Neuronal stem cell (in vitro differentiated cells): ENCODE measurements at regions not wholly inside any gene's neighbourhood (a gene's known extent, or its start where the extent isn't known, plus 50 kb on each side); places are given as distances from the start of the nearest gene placed in this dataset.

Source experiments
- DNase-seq: peaks from one replicate; pipeline ENCODE4 v3.0.0-alpha.2; 2013; ENCODE audit warnings: low spot score
- H2AFZ ChIP-seq: one replicate; pipeline ENCODE4 v1.6.1; 2013; ENCODE audit warnings: mild to moderate bottlenecking, low read length, inconsistent platforms
- H2AK5ac ChIP-seq: 2 replicates; pipeline ENCODE4 v1.6.1; 2013; ENCODE audit warnings: low read depth, mild to moderate bottlenecking, inconsistent platforms, low read length, moderate library complexity, mixed read lengths
- H2BK120ac ChIP-seq: 2 replicates; pipeline ENCODE4 v1.6.1; 2013; ENCODE audit warnings: low read depth, mild to moderate bottlenecking, inconsistent platforms, low read length, moderate library complexity, mixed read lengths
- H2BK12ac ChIP-seq: one replicate; pipeline ENCODE4 v1.6.1; 2013; ENCODE audit warnings: low read length, inconsistent platforms
- H2BK15ac ChIP-seq: 2 replicates; pipeline ENCODE4 v1.6.1; 2013; ENCODE audit warnings: mild to moderate bottlenecking, low read length, inconsistent platforms, mixed read lengths
- H2BK5ac ChIP-seq: one replicate; pipeline ENCODE4 v1.6.1; 2013; ENCODE audit warnings: inconsistent platforms, mild to moderate bottlenecking, low read length, moderate library complexity
- H3K14ac ChIP-seq: one replicate; pipeline ENCODE4 v1.6.1; 2013; ENCODE audit warnings: low read length, inconsistent platforms
- H3K18ac ChIP-seq: 2 replicates; pipeline ENCODE4 v1.6.1; 2013; ENCODE audit warnings: low read length, inconsistent platforms
- H3K23ac ChIP-seq: 2 replicates; pipeline ENCODE4 v1.6.1; 2013; ENCODE audit warnings: low read depth, mild to moderate bottlenecking, mixed read lengths, low read length, inconsistent platforms; ENCODE audit not compliant: poor library complexity
- H3K27ac ChIP-seq: replicated peaks from 3 replicates; pipeline ENCODE4 v1.5.1; 2013; ENCODE audit warnings: low read length, inconsistent platforms
- H3K27me3 ChIP-seq, 3 experiments: 2 replicates each; pipeline ENCODE4 v1.6.1; 2013; ENCODE audit warnings: low read length in 3 of 3, mild to moderate bottlenecking in 2 of 3, inconsistent platforms in 1 of 3, low read depth in 1 of 3, mixed read lengths in 1 of 3, moderate library complexity in 1 of 3; ENCODE audit not compliant: control insufficient read depth in 3 of 3, insufficient read depth in 3 of 3
- H3K36me3 ChIP-seq, 2 donors: replicated peaks in 1 of 2; 2 replicates each; pipeline ENCODE4 v1.6.1; 2013; ENCODE audit warnings: low read length in 2 of 2; ENCODE audit not compliant: control insufficient read depth in 2 of 2, insufficient read depth in 2 of 2
- H3K4ac ChIP-seq: 2 replicates; pipeline ENCODE4 v1.6.1; 2013; ENCODE audit warnings: inconsistent platforms, mild to moderate bottlenecking, low read length, moderate library complexity
- H3K4me1 ChIP-seq, 2 donors: 1 replicate in 1 of 2; 2 replicates in 1 of 2; pipeline ENCODE4 v1.6.1; 2013; ENCODE audit warnings: low read length in 2 of 2, low read depth in 1 of 2; ENCODE audit not compliant: control insufficient read depth in 2 of 2, insufficient read depth in 1 of 2
- H3K4me2 ChIP-seq: one replicate; pipeline ENCODE4 v1.6.1; 2013; ENCODE audit warnings: mild to moderate bottlenecking, low read length, inconsistent platforms; ENCODE audit not compliant: insufficient read depth, poor library complexity, severe bottlenecking
- H3K4me3 ChIP-seq, 2 donors: 2 replicates each; pipeline ENCODE4 v1.5.1; 2013; ENCODE audit warnings: low read length in 2 of 2, mild to moderate bottlenecking in 2 of 2, inconsistent platforms in 1 of 2, moderate library complexity in 1 of 2
- H3K79me1 ChIP-seq: one replicate; pipeline ENCODE4 v1.6.1; 2013; ENCODE audit warnings: low read depth, mild to moderate bottlenecking, inconsistent platforms, low read length, moderate library complexity
- H3K9ac ChIP-seq: one replicate; pipeline ENCODE4 v1.6.1; 2013; ENCODE audit warnings: mild to moderate bottlenecking, low read depth, low read length, inconsistent platforms; ENCODE audit not compliant: poor library complexity
- H3K9me3 ChIP-seq, 2 donors: replicated peaks in 1 of 2; 2 replicates each; pipeline versions ENCODE3 to v1.6.1; 2013; ENCODE audit warnings: low read length in 2 of 2, mild to moderate bottlenecking in 2 of 2, inconsistent platforms in 1 of 2, low read depth in 1 of 2, mixed read lengths in 1 of 2, moderate library complexity in 1 of 2; ENCODE audit not compliant: control insufficient read depth in 2 of 2, insufficient read depth in 1 of 2
- H4K8ac ChIP-seq: one replicate; pipeline ENCODE4 v1.6.1; 2013; ENCODE audit warnings: low read depth, mild to moderate bottlenecking, inconsistent platforms, low read length, moderate library complexity
- H4K91ac ChIP-seq: one replicate; pipeline ENCODE4 v1.6.1; 2013; ENCODE audit warnings: low read length, low read depth, mild to moderate bottlenecking, inconsistent platforms; ENCODE audit not compliant: poor library complexity
- WGBS, 2 donors: extraction: QIAGEN DNeasy Blood & Tissue Kit; methylation state at CpG; one replicate each; pipeline ENCODE4 v1.1.7; 2013; ENCODE audit warnings: missing lambda C conversion rate in 2 of 2, mixed read lengths in 1 of 2; ENCODE audit not compliant: insufficient read length in 2 of 2, insufficient replicate concordance in 1 of 2; ENCODE audit errors: extremely low coverage in 2 of 2; 5-methylcytosine and 5-hydroxymethylcytosine counted together

DNA sequence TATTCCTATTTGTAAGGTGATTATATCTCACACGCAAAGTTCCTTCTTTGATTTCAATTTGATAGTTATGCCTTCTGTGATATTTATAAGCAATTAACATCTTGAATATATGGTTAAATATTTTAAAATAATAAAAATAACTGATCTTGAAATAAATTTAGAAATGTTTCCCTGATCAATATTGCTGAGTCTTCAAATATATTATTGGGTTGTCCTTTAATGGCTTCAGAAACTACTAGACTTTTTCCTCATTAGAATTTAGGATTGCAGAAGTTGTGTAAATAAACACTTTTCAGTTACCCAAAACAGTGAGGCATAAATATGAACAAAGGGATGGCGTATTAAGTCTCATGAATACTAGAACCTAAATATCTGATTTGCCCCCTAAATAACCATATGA is 252.3 kb upstream of the PRR20A start:
- Histone ChIP-seq H2AK5ac (no peak overlapping the region), H3K4me2 (no peak overlapping the region), H3K27ac (no peak overlapping the region), H3K18ac (no peak overlapping the region), H3K9ac (no peak overlapping the region), H2BK15ac (no peak overlapping the region), H3K36me3 (no peaks in the 10 kb centered on the region), H3K23ac (no peak overlapping the region), H2AFZ (no peak overlapping the region), H3K4me1 (no peaks in the 10 kb centered on the region), H4K8ac (no peak overlapping the region), H3K27me3 (no peaks in the 10 kb centered on the region), H2BK12ac (no peak overlapping the region), H2BK5ac (no peak overlapping the region), H2BK120ac (no peak overlapping the region), H3K4me3 (no peak overlapping the region), H3K79me1 (no peaks in the 10 kb centered on the region), H4K91ac (no peak overlapping the region), H3K9me3 (no peaks in the 10 kb centered on the region), H3K14ac (no peak overlapping the region), H3K4ac (no peak overlapping the region)
- no peak for DNase-seq
- no CpG with 5 or more reads among the region's 2 CpGs for WGBS, 2 donors

DNA sequence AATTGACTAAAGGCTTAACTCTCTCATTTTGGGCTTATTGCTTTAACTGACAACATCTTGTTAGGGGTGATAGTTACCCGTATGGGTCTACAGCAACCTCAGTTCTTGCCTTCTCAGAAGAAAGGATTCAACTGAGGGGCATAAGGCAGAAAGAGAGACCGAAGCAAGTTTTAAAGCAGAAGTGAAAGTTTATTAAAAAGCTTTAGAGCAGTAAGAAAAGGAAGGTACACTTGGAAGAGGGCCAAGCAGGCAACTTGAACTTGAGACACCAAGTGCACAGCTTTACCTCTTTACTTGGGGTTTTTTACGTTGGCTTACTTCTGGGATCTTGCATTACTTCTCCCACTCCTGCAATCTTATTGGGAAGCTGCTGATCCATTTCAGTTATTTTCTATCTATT is 246.9 kb upstream of the PRR20A start:
- no peak for DNase-seq
- H3K4me1 ChIP-seq = no peaks in the 10 kb centered on the region
- no peak overlapping the region for H3K4ac ChIP-seq
- H2BK5ac ChIP-seq = no peak overlapping the region
- no peak overlapping the region for H3K9ac ChIP-seq
- no peaks in the 10 kb centered on the region for H3K9me3 ChIP-seq
- no peak overlapping the region for H2AK5ac ChIP-seq
- no peak overlapping the region for H3K27ac ChIP-seq
- no peak overlapping the region for H2BK15ac ChIP-seq
- no peak overlapping the region for H4K8ac ChIP-seq
- H3K79me1 ChIP-seq = no peaks in the 10 kb centered on the region
- H2BK120ac ChIP-seq = no peak overlapping the region
- H3K14ac ChIP-seq = no peak overlapping the region
- no peak overlapping the region for H3K23ac ChIP-seq
- H2BK12ac ChIP-seq = no peak overlapping the region
- H3K4me3 ChIP-seq = no peak overlapping the region
- H3K4me2 ChIP-seq = no peak overlapping the region
- H3K36me3 ChIP-seq = no peaks in the 10 kb centered on the region
- no peak overlapping the region for H2AFZ ChIP-seq
- H4K91ac ChIP-seq = no peak overlapping the region
- no CpG with 5 or more reads among the region's 3 CpGs for WGBS, 2 donors
- no peak overlapping the region for H3K18ac ChIP-seq
- H3K27me3 ChIP-seq = no peaks in the 10 kb centered on the region

DNA sequence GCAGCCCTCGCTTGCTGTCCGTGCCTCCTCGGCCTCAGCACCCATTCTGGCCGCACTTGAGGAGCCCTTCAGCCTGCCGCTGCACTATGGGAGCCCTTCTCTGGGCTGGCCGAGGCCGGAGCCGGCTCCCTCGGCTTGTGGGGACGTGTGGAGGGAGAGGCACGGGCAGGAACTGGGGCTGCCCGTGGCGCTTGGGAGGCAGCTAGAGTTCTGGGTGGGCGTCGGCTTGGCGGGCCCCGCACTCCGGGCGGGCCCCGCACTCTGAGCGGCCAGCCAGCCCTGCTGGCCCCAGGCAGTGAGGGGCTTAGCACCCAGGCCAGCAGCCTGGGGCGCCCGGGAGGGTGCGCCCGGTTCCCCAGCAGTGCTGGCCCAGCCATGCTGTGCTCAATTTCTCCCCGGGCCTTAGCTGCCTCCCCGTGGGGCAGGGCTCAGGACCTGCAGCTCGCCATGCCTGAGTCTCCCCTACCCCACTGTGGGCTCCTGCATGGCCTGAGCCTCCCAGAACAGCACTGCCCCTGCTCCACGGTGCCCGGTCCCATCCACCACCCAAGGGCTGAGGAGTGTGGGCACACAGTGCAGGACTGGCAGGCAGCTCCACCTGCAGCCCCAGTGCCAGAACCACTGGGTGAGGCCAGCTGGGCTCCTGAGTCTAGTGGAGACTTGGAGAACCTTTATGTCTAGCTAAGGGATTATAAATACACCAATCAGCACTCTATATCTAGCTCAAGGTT is 240.0 kb upstream of the PRR20A start:
- Histone ChIP-seq H4K91ac (no peak overlapping the region), H3K9ac (no peak overlapping the region), H2BK15ac (no peak overlapping the region), H3K36me3 (no peaks in the 10 kb centered on the region), H3K9me3 (no peaks in the 10 kb centered on the region), H2BK120ac (no peak overlapping the region), H3K23ac (no peak overlapping the region), H3K79me1 (no peaks in the 10 kb centered on the region), H3K27me3 (no peaks in the 10 kb centered on the region), H3K4me2 (no peak overlapping the region), H3K4me1 (no peaks in the 10 kb centered on the region), H3K14ac (no peak overlapping the region), H2AFZ (no peak overlapping the region), H3K27ac (no peak overlapping the region), H3K4ac (no peak overlapping the region), H3K18ac (peak overlapping the region; percentile 64), H3K4me3 (peak overlapping the region in 1 of 2 donors; percentile 25), H2BK12ac (no peak overlapping the region), H2BK5ac (no peak overlapping the region), H4K8ac (no peak overlapping the region), H2AK5ac (no peak overlapping the region)
- WGBS, 2 donors = no CpG with 5 or more reads among the region's 30 CpGs
- no peak for DNase-seq

DNA sequence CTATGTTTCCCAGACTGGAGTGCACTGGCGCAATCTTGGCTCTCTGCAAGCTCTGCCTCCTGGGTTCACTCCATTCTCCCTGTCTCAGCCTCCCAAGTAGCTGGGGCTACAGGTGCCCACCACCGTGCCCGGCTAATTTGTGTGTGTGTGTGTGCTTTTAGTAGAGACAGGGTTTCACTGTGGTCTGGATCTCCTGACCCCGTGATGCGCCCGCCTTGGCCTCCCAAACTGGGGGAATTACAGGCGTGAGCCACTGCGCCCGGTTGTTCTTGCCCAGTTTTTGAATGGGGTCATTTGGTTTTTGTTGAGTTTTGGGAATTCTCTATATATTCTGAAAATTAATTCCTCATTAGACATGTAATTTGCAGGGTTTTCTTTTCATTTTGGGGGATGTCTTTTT is 238.4 kb upstream of the PRR20A start:
- no peak overlapping the region for H2BK120ac ChIP-seq
- H3K36me3 ChIP-seq = no peaks in the 10 kb centered on the region
- H3K79me1 ChIP-seq = no peaks in the 10 kb centered on the region
- no peak overlapping the region for H4K8ac ChIP-seq
- H3K4me3 ChIP-seq = no peak overlapping the region
- no peaks in the 10 kb centered on the region for H3K9me3 ChIP-seq
- no peak overlapping the region for H3K9ac ChIP-seq
- H3K4me2 ChIP-seq = no peak overlapping the region
- H2AK5ac ChIP-seq = no peak overlapping the region
- H3K4ac ChIP-seq = no peak overlapping the region
- H3K23ac ChIP-seq = no peak overlapping the region
- WGBS, 2 donors = no CpG with 5 or more reads among the region's 9 CpGs
- H2BK5ac ChIP-seq = no peak overlapping the region
- H3K14ac ChIP-seq = no peak overlapping the region
- no peak for DNase-seq
- H3K27me3 ChIP-seq = no peaks in the 10 kb centered on the region
- no peak overlapping the region for H4K91ac ChIP-seq
- H3K27ac ChIP-seq = no peak overlapping the region
- no peak overlapping the region for H2BK15ac ChIP-seq
- H3K18ac ChIP-seq = no peak overlapping the region
- no peak overlapping the region for H2BK12ac ChIP-seq
- H2AFZ ChIP-seq = no peak overlapping the region
- H3K4me1 ChIP-seq = peaks cover 0 to 3% of the 10 kb centered on the region in 2 donors
